H1 (cell line): ENCODE measurements at regions not wholly inside any gene's neighbourhood (a gene's known extent, or its start where the extent isn't known, plus 50 kb on each side); places are given as distances from the start of the nearest gene placed in this dataset.

ENCODE experiments used
- CTCF ChIA-PET: fragments of 300-600 bp; sonication (Branson Sonifier 250); formaldehyde crosslinking; loops from one replicate; lab custom pipeline; 2021; ENCODE audit not compliant: partially characterized antibody; lab: Charles Lee
- POLR2A ChIA-PET: fragments of 300-600 bp; sonication (Branson Sonifier 250); formaldehyde crosslinking; loops from one replicate; lab custom pipeline; 2021; ENCODE audit warnings: inconsistent platforms; ENCODE audit not compliant: partially characterized antibody; lab: Charles Lee
- DNase-seq, 2 experiments: peaks; one replicate each; pipeline versions ENCODE4 v3.0.0 to v3.0.0-alpha.2; 2010 to 2022; ENCODE audit warnings: low spot score in 2 of 2, low read depth in 1 of 2, mixed read lengths in 1 of 2
- FAIRE-seq: peaks from 2 replicates; lab custom pipeline; 2011; peaks lifted over from hg19 to GRCh38; lab: Jason Lieb, UNC
- H2AFZ ChIP-seq: 2 replicates; pipeline ENCODE4 v1.8.1; 2012; ENCODE audit warnings: low read length, inconsistent platforms
- H2AK5ac ChIP-seq: 2 replicates; pipeline ENCODE4 v1.6.1; 2013; ENCODE audit warnings: low read depth, low read length
- H2BK120ac ChIP-seq: replicated peaks from 2 replicates; pipeline ENCODE3; 2013; ENCODE audit warnings: low read depth, low read length, inconsistent platforms
- H2BK12ac ChIP-seq: 2 replicates; pipeline ENCODE4 v1.6.1; 2013; ENCODE audit warnings: low read depth, low read length
- H2BK15ac ChIP-seq: 2 replicates; pipeline ENCODE4 v1.6.1; 2013; ENCODE audit warnings: low read length
- H2BK20ac ChIP-seq: 2 replicates; pipeline ENCODE4 v1.6.1; 2013; ENCODE audit warnings: low read length
- H2BK5ac ChIP-seq: 2 replicates; pipeline ENCODE4 v1.6.1; 2013; ENCODE audit warnings: low read depth, low read length
- H3K14ac ChIP-seq: 2 replicates; pipeline ENCODE4 v1.6.1; 2013; ENCODE audit warnings: inconsistent platforms; ENCODE audit not compliant: insufficient read length
- H3K18ac ChIP-seq: 2 replicates; pipeline ENCODE4 v1.6.1; 2013; ENCODE audit warnings: low read length; ENCODE audit errors: extremely low read depth
- H3K23ac ChIP-seq: 2 replicates; pipeline ENCODE4 v1.6.1; 2013; ENCODE audit warnings: inconsistent platforms; ENCODE audit not compliant: insufficient read length
- H3K23me2 ChIP-seq: 2 replicates; pipeline ENCODE4 v1.6.1; 2013; ENCODE audit warnings: low read depth, low read length
- H3K27ac ChIP-seq: 2 replicates; pipeline ENCODE4 v1.6.1; 2011; ENCODE audit warnings: low read depth, low read length, inconsistent platforms
- H3K27me3 ChIP-seq, 4 experiments: replicated peaks in 1 of 4; 1 replicate in 1 of 4; 2 replicates in 3 of 4; pipeline versions ENCODE4 v1.6.1 to v1.8.1; 2011 to 2013; ENCODE audit warnings: low read length in 3 of 4, mild to moderate bottlenecking in 3 of 4, inconsistent platforms in 2 of 4, mixed read lengths in 2 of 4, moderate library complexity in 1 of 4; ENCODE audit not compliant: control insufficient read depth in 3 of 4, insufficient read depth in 3 of 4; ENCODE audit errors: extremely low read depth in 1 of 4
- H3K36me3 ChIP-seq, 4 experiments: 2 replicates each; pipeline versions ENCODE4 v1.6.1 to v1.8.1; 2011 to 2013; ENCODE audit warnings: mild to moderate bottlenecking in 4 of 4, low read length in 3 of 4, moderate library complexity in 2 of 4, control low read depth in 1 of 4, inconsistent platforms in 1 of 4; ENCODE audit not compliant: insufficient read depth in 4 of 4, control insufficient read depth in 2 of 4
- H3K4ac ChIP-seq: replicated peaks from 2 replicates; pipeline ENCODE3; 2013; ENCODE audit warnings: low read length, low read depth, mixed read lengths, inconsistent platforms; ENCODE audit not compliant: insufficient read length
- H3K4me1 ChIP-seq, 4 experiments: replicated peaks in 1 of 4; 1 replicate in 1 of 4; 2 replicates in 3 of 4; pipeline versions ENCODE4 v1.6.1 to v1.8.1; 2011 to 2013; ENCODE audit warnings: low read length in 3 of 4, inconsistent platforms in 2 of 4, mixed read lengths in 1 of 4; ENCODE audit not compliant: insufficient read depth in 4 of 4, control insufficient read depth in 3 of 4
- H3K4me2 ChIP-seq, 2 experiments: 2 replicates each; pipeline versions ENCODE4 v1.6.1 to v1.8.1; 2011 to 2013; ENCODE audit warnings: low read depth in 2 of 2, low read length in 2 of 2, control low read depth in 1 of 2, inconsistent platforms in 1 of 2, mild to moderate bottlenecking in 1 of 2; ENCODE audit not compliant: insufficient read depth in 1 of 2
- H3K4me3 ChIP-seq, 4 experiments: fragments of 200-600, 300-600 bp in 1 of 4; sonication (generic), shearing (Covaris generic), sonication (Bioruptor Twin) in 1 of 4; 2 replicates each; pipeline versions ENCODE4 v1.5.1 to v1.8.1; 2011 to 2016; ENCODE audit warnings: low read length in 4 of 4, low read depth in 3 of 4, control low read depth in 2 of 4, inconsistent platforms in 2 of 4, mild to moderate bottlenecking in 2 of 4, mixed read lengths in 1 of 4, moderate library complexity in 1 of 4; ENCODE audit not compliant: insufficient read depth in 2 of 4; ENCODE audit errors: extremely low read depth in 1 of 4
- H3K56ac ChIP-seq: replicated peaks from 2 replicates; pipeline ENCODE3; 2013; ENCODE audit warnings: low read depth, mild to moderate bottlenecking, mixed read lengths, low read length, inconsistent platforms; ENCODE audit not compliant: insufficient read length
- H3K79me1 ChIP-seq: 2 replicates; pipeline ENCODE4 v1.6.1; 2013; ENCODE audit warnings: low read depth, low read length, control low read depth
- H3K79me2 ChIP-seq, 2 experiments: 2 replicates each; pipeline versions ENCODE4 v1.6.1 to v1.8.1; 2012 to 2013; ENCODE audit warnings: low read length in 2 of 2, mild to moderate bottlenecking in 2 of 2, inconsistent platforms in 1 of 2; ENCODE audit not compliant: insufficient read depth in 2 of 2, control insufficient read depth in 1 of 2
- H3K9ac ChIP-seq, 4 experiments: replicated peaks in 1 of 4; 1 replicate in 1 of 4; 2 replicates in 3 of 4; pipeline versions ENCODE4 v1.6.1 to v1.8.1; 2011 to 2013; ENCODE audit warnings: low read depth in 3 of 4, low read length in 3 of 4, control low read depth in 2 of 4, mild to moderate bottlenecking in 2 of 4, moderate library complexity in 2 of 4, inconsistent platforms in 1 of 4; ENCODE audit errors: extremely low read depth in 1 of 4
- H3K9me3 ChIP-seq, 2 experiments: 2 replicates each; pipeline versions ENCODE4 v1.6.1 to v1.8.1; 2012 to 2013; ENCODE audit warnings: mild to moderate bottlenecking in 2 of 2, moderate library complexity in 2 of 2, control low read depth in 1 of 2, inconsistent platforms in 1 of 2, low read depth in 1 of 2, low read length in 1 of 2, mixed read lengths in 1 of 2; ENCODE audit not compliant: insufficient read depth in 2 of 2
- H4K20me1 ChIP-seq, 2 experiments: replicated peaks in 1 of 2; 2 replicates each; pipeline versions ENCODE3 to v1.8.1; 2011 to 2013; ENCODE audit warnings: inconsistent platforms in 2 of 2, low read length in 2 of 2, mild to moderate bottlenecking in 1 of 2; ENCODE audit not compliant: insufficient read depth in 2 of 2, control insufficient read depth in 1 of 2
- H4K5ac ChIP-seq: 2 replicates; pipeline ENCODE4 v1.6.1; 2013; ENCODE audit warnings: low read length, low read depth, mixed read lengths, inconsistent platforms; ENCODE audit not compliant: insufficient read length
- H4K8ac ChIP-seq: 2 replicates; pipeline ENCODE4 v1.8.0; 2013; ENCODE audit warnings: mild to moderate bottlenecking, moderate library complexity, low read length, inconsistent platforms; ENCODE audit not compliant: insufficient read depth; ENCODE audit errors: extremely low read depth
- H4K91ac ChIP-seq: replicated peaks from 2 replicates; pipeline ENCODE3; 2013; ENCODE audit warnings: low read length, mixed read lengths, inconsistent platforms; ENCODE audit not compliant: insufficient read length
- ASH2L ChIP-seq: fragments of 200-600, 300-600 bp; sonication (generic); IDR thresholded peaks from one replicate; pipeline ENCODE4 v1.7.1; 2017; ENCODE audit warnings: low read length
- RBBP5 ChIP-seq: IDR thresholded peaks from 2 replicates; pipeline ENCODE4 v1.7.1; 2012; ENCODE audit warnings: low read depth, mild to moderate bottlenecking, inconsistent platforms, low read length, moderate library complexity, borderline replicate concordance
- TCF12 ChIP-seq: IDR thresholded peaks from 2 replicates; pipeline ENCODE4 v1.6.1; 2011; ENCODE audit warnings: low read depth, mild to moderate bottlenecking, low read length
- WGBS, 2 experiments: shearing (Covaris generic) in 1 of 2; methylation state at CpG; one replicate each; pipeline versions ENCODE4 v1.1.6 to v1.1.7; 2013 to 2015; ENCODE audit warnings: low lambda C conversion rate in 2 of 2, mixed read lengths in 2 of 2, inconsistent platforms in 1 of 2, low coverage in 1 of 2, missing lambda C conversion rate in 1 of 2; ENCODE audit not compliant: insufficient replicate concordance in 2 of 2, insufficient coverage in 1 of 2, insufficient read length in 1 of 2; ENCODE audit errors: extremely low coverage in 1 of 2, missing lambda C conversion rate in 1 of 2; 5-methylcytosine and 5-hydroxymethylcytosine counted together

DNA sequence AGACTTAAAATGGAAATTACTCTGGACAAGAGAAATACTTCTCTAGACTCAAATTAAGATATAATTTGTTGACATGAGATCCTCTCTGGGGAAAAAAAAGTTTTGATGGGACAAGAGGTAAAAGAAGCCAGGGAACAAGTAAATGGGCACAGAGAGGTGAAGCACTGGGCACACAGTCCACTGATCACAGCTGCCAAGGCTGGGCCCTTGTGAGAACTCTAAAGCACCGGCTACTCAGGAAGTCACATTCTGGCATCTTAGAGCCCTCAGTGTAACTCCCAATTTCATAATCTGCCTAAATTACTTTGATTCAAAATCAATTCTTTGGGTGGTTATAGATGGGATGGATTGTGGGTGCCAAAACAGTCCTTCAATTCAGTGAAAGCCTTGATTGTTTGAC, 123.2 kb upstream of the CACNA2D1 start:
- no peak overlapping the region for H3K4me3 ChIP-seq
- H2BK15ac ChIP-seq = no peak overlapping the region
- CTCF ChIA-PET = interaction anchor here (0.9 kb wide), 1 partner anchor 333 kb away, joined by 3 read pairs; no protein-coding TSS in a partner anchor
- H4K20me1 ChIP-seq = no peaks in the 10 kb centered on the region
- no peak overlapping the region for H2BK120ac ChIP-seq
- no peak overlapping the region for H2BK20ac ChIP-seq
- no peak overlapping the region for H3K56ac ChIP-seq
- no peak overlapping the region for H3K23ac ChIP-seq
- POLR2A ChIA-PET = no interaction called here
- H3K79me1 ChIP-seq = no peaks in the 10 kb centered on the region
- H2BK5ac ChIP-seq = no peak overlapping the region
- H2AFZ ChIP-seq = no peak overlapping the region
- H3K4me1 ChIP-seq = no peaks in the 10 kb centered on the region; a peak in 1 of 7 replicates
- TF ChIP-seq RBBP5 (no peak), TCF12 (no peak), ASH2L (no peak)
- no peak overlapping the region for H4K5ac ChIP-seq
- H3K4ac ChIP-seq = no peak overlapping the region
- H3K9ac ChIP-seq = no peak overlapping the region
- H3K23me2 ChIP-seq = no peaks in the 10 kb centered on the region
- peaks cover 0 to 2% (median 0%) of the 10 kb centered on the region in 4 experiments; a peak in 1 of 7 replicates for H3K27me3 ChIP-seq
- H3K27ac ChIP-seq = no peak overlapping the region
- FAIRE-seq (no peak), DNase-seq (no peak)
- H3K18ac ChIP-seq = no peak overlapping the region
- H3K4me2 ChIP-seq = no peak overlapping the region
- no peak overlapping the region for H4K8ac ChIP-seq
- H2AK5ac ChIP-seq = no peak overlapping the region
- no peaks in the 10 kb centered on the region for H3K36me3 ChIP-seq
- H4K91ac ChIP-seq = no peak overlapping the region
- no peak overlapping the region for H2BK12ac ChIP-seq
- no peak overlapping the region for H3K14ac ChIP-seq
- H3K79me2 ChIP-seq = no peaks in the 10 kb centered on the region
- 88% methylated on average over 1 of the region's 1 CpG; no CpG with 5 or more reads in 1 of the 2 experiments for WGBS, 2 experiments
- H3K9me3 ChIP-seq = no peaks in the 10 kb centered on the region
